ENCODE measurements at regions not wholly inside any gene's neighbourhood (a gene's known extent, or its start where the extent isn't known, plus 50 kb on each side); places are given as distances from the start of the nearest gene placed in this dataset.

DNA sequence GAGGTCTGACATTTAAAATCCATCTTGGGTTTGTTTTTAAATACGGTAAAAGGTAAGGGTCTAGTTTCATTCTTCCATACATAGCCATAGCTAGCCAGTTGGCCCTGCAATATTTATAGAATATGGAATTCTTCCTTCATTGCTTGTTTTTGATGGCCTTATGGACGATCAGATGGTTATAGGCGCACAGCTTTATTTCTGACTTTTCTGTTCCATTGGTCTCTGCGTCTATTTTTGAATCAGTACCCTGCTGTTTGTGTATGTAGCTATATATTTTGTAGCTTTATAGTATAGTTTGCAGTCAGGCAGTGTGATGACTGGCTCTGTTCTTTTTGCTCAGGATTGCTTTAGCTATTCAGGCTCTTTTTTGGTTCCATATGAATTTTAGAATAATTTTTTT lies 366.8 kb upstream of the MIS18BP1 start:
- no peak overlapping the region for H3K9ac ChIP-seq (ENCODE audit: low read length)
- H3K27ac ChIP-seq (ENCODE audit: low read length), result no peak overlapping the region
- H3K27me3 ChIP-seq (ENCODE audit: insufficient read depth, low read depth, low read length), result no peaks in the 10 kb centered on the region
- no peaks in the 10 kb centered on the region for H3K79me2 ChIP-seq (replicated peaks; ENCODE audit: insufficient read depth, low read length)
- no peaks in the 10 kb centered on the region for H4K20me1 ChIP-seq (ENCODE audit: insufficient read depth)
- H3K4me3 ChIP-seq (ENCODE audit: low read length), result no peak overlapping the region
- H3K9me3 ChIP-seq (ENCODE audit: low read length), result no peaks in the 10 kb centered on the region
- no peak overlapping the region for H2AFZ ChIP-seq (ENCODE audit: low read depth, low read length)
- H3F3A ChIP-seq (ENCODE audit: insufficient read depth, low read length, poor library complexity, severe bottlenecking), result no peaks in the 10 kb centered on the region
- TF ChIP-seq REST (IDR thresholded peaks at IDR 0.05; ENCODE audit: borderline replicate concordance) (no peak), TAF1 (IDR thresholded peaks at IDR 0.05; ENCODE audit: low read depth) (no peak), EZH2 (IDR thresholded peaks at IDR 0.05; ENCODE audit: borderline replicate concordance, insufficient read depth, low read length, poor library complexity, severe bottlenecking) (no peak)
- H3K4me2 ChIP-seq (ENCODE audit: low read length), result no peak overlapping the region
- no peaks in the 10 kb centered on the region for H3K36me3 ChIP-seq (ENCODE audit: insufficient read depth, low read length)
- no peaks in the 10 kb centered on the region for H3K9me2 ChIP-seq (ENCODE audit: insufficient read depth, low read length)

DNA sequence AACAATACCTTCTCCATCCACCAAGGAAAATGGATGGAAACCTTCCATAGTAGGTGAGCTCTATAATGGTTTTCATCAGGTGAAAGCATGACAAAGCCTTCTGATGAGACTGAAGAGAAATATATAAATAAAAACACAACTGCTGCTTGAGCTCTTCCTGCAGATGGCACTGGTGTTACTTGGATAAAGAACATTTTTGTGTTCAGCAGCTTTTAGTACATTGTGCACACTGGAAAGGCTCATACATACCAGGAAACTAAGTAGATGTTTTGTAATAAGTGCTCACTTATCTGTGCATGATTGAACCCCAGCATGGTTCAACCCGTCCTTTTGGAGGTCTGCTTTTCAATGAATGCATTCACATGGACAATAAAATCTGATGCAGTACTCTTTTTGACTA lies 357.3 kb upstream of the MIS18BP1 start:
- H3K4me3 ChIP-seq (ENCODE audit: low read length), result no peak overlapping the region
- H2AFZ ChIP-seq (ENCODE audit: low read depth, low read length), result no peak overlapping the region
- TF ChIP-seq SMC3 (conservative IDR thresholded peaks at IDR 0.05; ENCODE audit: poor library complexity) (peak; percentile 72), POLR2AphosphoS5 (IDR thresholded peaks at IDR 0.05) (no peak), RAD21 (conservative IDR thresholded peaks at IDR 0.05) (peak; percentile 76)
- TF ChIP-seq, protein P1, sequence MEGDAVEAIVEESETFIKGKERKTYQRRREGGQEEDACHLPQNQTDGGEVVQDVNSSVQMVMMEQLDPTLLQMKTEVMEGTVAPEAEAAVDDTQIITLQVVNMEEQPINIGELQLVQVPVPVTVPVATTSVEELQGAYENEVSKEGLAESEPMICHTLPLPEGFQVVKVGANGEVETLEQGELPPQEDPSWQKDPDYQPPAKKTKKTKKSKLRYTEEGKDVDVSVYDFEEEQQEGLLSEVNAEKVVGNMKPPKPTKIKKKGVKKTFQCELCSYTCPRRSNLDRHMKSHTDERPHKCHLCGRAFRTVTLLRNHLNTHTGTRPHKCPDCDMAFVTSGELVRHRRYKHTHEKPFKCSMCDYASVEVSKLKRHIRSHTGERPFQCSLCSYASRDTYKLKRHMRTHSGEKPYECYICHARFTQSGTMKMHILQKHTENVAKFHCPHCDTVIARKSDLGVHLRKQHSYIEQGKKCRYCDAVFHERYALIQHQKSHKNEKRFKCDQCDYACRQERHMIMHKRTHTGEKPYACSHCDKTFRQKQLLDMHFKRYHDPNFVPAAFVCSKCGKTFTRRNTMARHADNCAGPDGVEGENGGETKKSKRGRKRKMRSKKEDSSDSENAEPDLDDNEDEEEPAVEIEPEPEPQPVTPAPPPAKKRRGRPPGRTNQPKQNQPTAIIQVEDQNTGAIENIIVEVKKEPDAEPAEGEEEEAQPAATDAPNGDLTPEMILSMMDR (IDR thresholded peaks at IDR 0.05; ENCODE audit: poor library complexity, severe bottlenecking), result peak; percentile 72

DNA sequence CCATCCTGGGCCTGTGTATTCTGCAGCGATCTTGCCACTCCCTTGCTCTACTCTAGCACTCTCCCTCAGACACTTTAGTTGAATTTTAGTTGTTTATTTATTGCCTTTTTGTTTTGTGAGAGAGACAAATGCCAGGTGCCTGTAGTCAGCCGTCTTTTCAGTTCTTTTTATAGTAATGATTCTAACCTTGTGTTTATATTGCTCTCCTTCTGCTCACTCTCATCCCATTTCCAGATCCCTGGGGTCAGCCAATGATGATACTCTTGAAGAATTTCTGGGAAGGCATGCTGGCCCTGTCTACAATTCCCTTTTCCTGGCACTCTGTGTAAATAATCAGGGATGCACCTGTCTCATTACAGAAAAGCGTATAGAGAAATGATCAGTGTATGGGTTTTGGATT lies 334.1 kb upstream of the MIS18BP1 start:
- TF ChIP-seq EZH2 (IDR thresholded peaks at IDR 0.05; ENCODE audit: borderline replicate concordance, insufficient read depth, low read length, poor library complexity, severe bottlenecking) (no peak), MXI1 (conservative IDR thresholded peaks at IDR 0.05; ENCODE audit: poor library complexity, severe bottlenecking) (no peak), RAD21 (conservative IDR thresholded peaks at IDR 0.05) (no peak), POLR2AphosphoS5 (IDR thresholded peaks at IDR 0.05) (no peak), SMC3 (conservative IDR thresholded peaks at IDR 0.05; ENCODE audit: poor library complexity) (no peak), REST (IDR thresholded peaks at IDR 0.05; ENCODE audit: borderline replicate concordance) (no peak), EP300 (conservative IDR thresholded peaks at IDR 0.05; ENCODE audit: poor library complexity, severe bottlenecking) (no peak)
- H3K4me2 ChIP-seq (ENCODE audit: low read length), result no peak overlapping the region
- H3F3A ChIP-seq (ENCODE audit: insufficient read depth, low read length, poor library complexity, severe bottlenecking), result no peaks in the 10 kb centered on the region
- H3K9me3 ChIP-seq (ENCODE audit: low read length), result no peaks in the 10 kb centered on the region
- no peaks in the 10 kb centered on the region for H3K9me2 ChIP-seq (ENCODE audit: insufficient read depth, low read length)
- no peaks in the 10 kb centered on the region for H3K27me3 ChIP-seq (ENCODE audit: insufficient read depth, low read depth, low read length)
- no peak overlapping the region for H3K4me3 ChIP-seq (ENCODE audit: low read length)
- no peaks in the 10 kb centered on the region for H3K36me3 ChIP-seq (ENCODE audit: insufficient read depth, low read length)
- no peak overlapping the region for H3K9ac ChIP-seq (ENCODE audit: low read length)
- no peak overlapping the region for H3K27ac ChIP-seq (ENCODE audit: low read length)
- H2AFZ ChIP-seq (ENCODE audit: low read depth, low read length), result no peak overlapping the region
- H3K79me2 ChIP-seq (replicated peaks; ENCODE audit: insufficient read depth, low read length), result no peaks in the 10 kb centered on the region
- H4K20me1 ChIP-seq (ENCODE audit: insufficient read depth), result no peaks in the 10 kb centered on the region

More for the DNA sequence above, 357.3 kb upstream of the MIS18BP1 start:
- no peaks in the 10 kb centered on the region for H3K27me3 ChIP-seq (ENCODE audit: insufficient read depth, low read depth, low read length)
- H3K9me2 ChIP-seq (ENCODE audit: insufficient read depth, low read length), result no peaks in the 10 kb centered on the region
- H3K36me3 ChIP-seq (ENCODE audit: insufficient read depth, low read length), result no peaks in the 10 kb centered on the region
- no peaks in the 10 kb centered on the region for H3K9me3 ChIP-seq (ENCODE audit: low read length)
- no peak overlapping the region for H3K27ac ChIP-seq (ENCODE audit: low read length)
- no peak overlapping the region for H3K4me2 ChIP-seq (ENCODE audit: low read length)
- no peak overlapping the region for H3K9ac ChIP-seq (ENCODE audit: low read length)
- no peaks in the 10 kb centered on the region for H3F3A ChIP-seq (ENCODE audit: insufficient read depth, low read length, poor library complexity, severe bottlenecking)
- no peaks in the 10 kb centered on the region for H3K79me2 ChIP-seq (replicated peaks; ENCODE audit: insufficient read depth, low read length)
- no peaks in the 10 kb centered on the region for H4K20me1 ChIP-seq (ENCODE audit: insufficient read depth)

All from neural cell (in vitro differentiated cells).